B cell (primary cell): ENCODE measurements at regions not wholly inside any gene's neighbourhood (a gene's known extent, or its start where the extent isn't known, plus 50 kb on each side); places are given as distances from the start of the nearest gene placed in this dataset.

Experiments
- ATAC-seq: fragments of 200-7000 bp; cut with Tn5 transposase; one replicate; pipeline ENCODE4 v1.10.0; 2021; ENCODE audit warnings: low read depth, mild to moderate bottlenecking, moderate number of reproducible peaks, moderate library complexity
- CTCF ChIA-PET: fragments of 350-600 bp; sonication (Branson Sonifier 250); formaldehyde crosslinking; loops from one replicate; lab custom pipeline; 2021; ENCODE audit warnings: antibody characterized with exemption, inconsistent platforms; lab: Charles Lee
- POLR2A ChIA-PET: fragments of 350-600 bp; sonication (Branson Sonifier 250); formaldehyde crosslinking; loops from one replicate; lab custom pipeline; 2021; ENCODE audit warnings: antibody characterized with exemption; lab: Charles Lee
- DNase-seq: peaks from one replicate; pipeline ENCODE4 v3.0.0; 2013
- H2AFZ ChIP-seq: 2 replicates; pipeline ENCODE4 v1.6.1; 2012; ENCODE audit warnings: mild to moderate bottlenecking, low read depth, low read length; ENCODE audit not compliant: insufficient read depth, poor library complexity, severe bottlenecking
- H3K27ac ChIP-seq, 2 donors: 1 replicate in 1 of 2; 2 replicates in 1 of 2; pipeline ENCODE4 v1.5.1; 2012 to 2013; ENCODE audit warnings: low read length in 2 of 2, mild to moderate bottlenecking in 2 of 2, moderate library complexity in 1 of 2
- H3K27me3 ChIP-seq, 4 experiments: fragments of 200-600 bp in 1 of 4; sonication (generic) in 1 of 4; replicated peaks in 1 of 4; 1 replicate in 2 of 4; 2 replicates in 2 of 4; pipeline versions ENCODE4 v1.6.1 to v1.7.0; 2013 to 2016; ENCODE audit warnings: low read length in 3 of 4, mild to moderate bottlenecking in 2 of 4, mixed read lengths in 1 of 4, moderate library complexity in 1 of 4; ENCODE audit not compliant: insufficient read depth in 4 of 4, control insufficient read depth in 3 of 4; ENCODE audit errors: control extremely low read depth in 1 of 4
- H3K36me3 ChIP-seq, 2 experiments: replicated peaks in 1 of 2; 1 replicate in 1 of 2; 2 replicates in 1 of 2; pipeline versions ENCODE4 v1.6.1 to v1.7.1; 2013; ENCODE audit warnings: low read length in 1 of 2; ENCODE audit not compliant: insufficient read depth in 2 of 2, control insufficient read depth in 1 of 2; ENCODE audit errors: control extremely low read depth in 1 of 2, extremely low read depth in 1 of 2
- H3K4me1 ChIP-seq, 2 donors: fragments of 200-600 bp in 1 of 2; sonication (generic) in 1 of 2; 1 replicate in 1 of 2; 2 replicates in 1 of 2; pipeline versions ENCODE4 v1.5.1 to v1.6.1; 2013 to 2017; ENCODE audit warnings: low read length in 2 of 2; ENCODE audit not compliant: control insufficient read depth in 2 of 2, insufficient read depth in 2 of 2
- H3K4me2 ChIP-seq: replicated peaks from 2 replicates; pipeline ENCODE3; 2012; ENCODE audit warnings: mild to moderate bottlenecking, low read depth, low read length; ENCODE audit not compliant: poor library complexity, severe bottlenecking
- H3K4me3 ChIP-seq, 5 experiments: fragments of 200-600 bp in 1 of 5; sonication (generic) in 1 of 5; 1 replicate in 3 of 5; 2 replicates in 2 of 5; pipeline versions ENCODE4 v1.5.1 to v1.7.0; 2011 to 2016; ENCODE audit warnings: low read length in 4 of 5, mild to moderate bottlenecking in 4 of 5, low read depth in 2 of 5, control low read depth in 1 of 5, moderate library complexity in 1 of 5; ENCODE audit not compliant: insufficient read depth in 1 of 5; ENCODE audit errors: control extremely low read depth in 1 of 5, extremely low read depth in 1 of 5
- H3K79me2 ChIP-seq: fragments of 200-600 bp; sonication (generic); one replicate; pipeline ENCODE4 v1.6.0; 2016; ENCODE audit warnings: low read length; ENCODE audit not compliant: control insufficient read depth, insufficient read depth
- H3K9ac ChIP-seq: fragments of 200-600 bp; sonication (generic); 2 replicates; pipeline ENCODE4 v1.6.1; 2017; ENCODE audit warnings: mild to moderate bottlenecking, low read length, moderate library complexity
- H3K9me3 ChIP-seq, 3 donors: one replicate each; pipeline versions ENCODE4 v1.6.1 to v1.7.1; 2013; ENCODE audit warnings: low read length in 2 of 3; ENCODE audit not compliant: control insufficient read depth in 2 of 3, insufficient read depth in 1 of 3; ENCODE audit errors: control extremely low read depth in 1 of 3
- H4K20me1 ChIP-seq: 2 replicates; pipeline ENCODE4 v1.6.0; 2012; ENCODE audit warnings: mild to moderate bottlenecking, low read length; ENCODE audit not compliant: insufficient read depth, control insufficient read depth, poor library complexity, severe bottlenecking
- H3K27ac Mint-ChIP-seq: one replicate; pipeline ENCODE4 v1.8.0; 2021; ENCODE audit warnings: mixed read lengths
- H3K27me3 Mint-ChIP-seq: one replicate; pipeline ENCODE4 v1.8.0; 2021; ENCODE audit warnings: mixed read lengths
- H3K4me1 Mint-ChIP-seq: one replicate; pipeline ENCODE4 v1.8.0; 2021; ENCODE audit warnings: mixed read lengths
- H3K4me3 Mint-ChIP-seq: one replicate; pipeline ENCODE4 v1.8.0; 2021; ENCODE audit warnings: mixed read lengths
- H3K9me3 Mint-ChIP-seq: one replicate; pipeline ENCODE4 v1.8.0; 2022; ENCODE audit warnings: mixed read lengths; ENCODE audit not compliant: insufficient read depth
- CTCF ChIP-seq: fragments of 200-600 bp; IDR thresholded peaks from one replicate; pipeline ENCODE4 v1.8.0; 2022; ENCODE audit warnings: antibody characterized with exemption, mild to moderate bottlenecking
- EZH2 ChIP-seq: IDR thresholded peaks from 2 replicates; pipeline ENCODE4 v1.6.1; 2012; ENCODE audit warnings: borderline replicate concordance, low read depth, mild to moderate bottlenecking, moderate library complexity, low read length; ENCODE audit not compliant: insufficient read depth, poor library complexity, severe bottlenecking
- WGBS: methylation state at CpG from one replicate; pipeline ENCODE4 v1.1.5; 2013; ENCODE audit warnings: missing lambda C conversion rate; ENCODE audit not compliant: insufficient coverage; 5-methylcytosine and 5-hydroxymethylcytosine counted together
- intact Hi-C: fragments of 100-400 bp; cut with micrococcal nuclease; formaldehyde crosslinking; loops from one replicate; pipeline ENCODE4 v1.10.0; 2022

GRCh38 chr13:94933230-94933751, 220.9 kb upstream of the SOX21 start:
- Mint-ChIP-seq H3K4me1 (no peaks in the 10 kb centered on the region), H3K27me3 (no peaks in the 10 kb centered on the region), H3K4me3 (no peak overlapping the region), H3K9me3 (peaks cover 7% of the 10 kb centered on the region), H3K27ac (no peak overlapping the region)
- WGBS, result 90% methylated on average over 2 of the region's 4 CpGs
- no peak overlapping the region for H3K4me3 ChIP-seq
- no peaks in the 10 kb centered on the region for H3K36me3 ChIP-seq
- no peak for DNase-seq
- intact Hi-C loops, result no loop called here
- no peak overlapping the region for H3K9ac ChIP-seq
- TF ChIP-seq CTCF, result no peak
- no peak for TF ChIP-seq EZH2
- H3K4me1 ChIP-seq, result no peaks in the 10 kb centered on the region
- no peaks in the 10 kb centered on the region for H4K20me1 ChIP-seq
- CTCF ChIA-PET, result no interaction called here
- no peak overlapping the region for H2AFZ ChIP-seq
- no peaks in the 10 kb centered on the region for H3K27me3 ChIP-seq
- POLR2A ChIA-PET, result no interaction called here
- H3K27ac ChIP-seq, result no peak overlapping the region
- peaks cover 0 to 13% (median 1%) of the 10 kb centered on the region in 3 donors for H3K9me3 ChIP-seq
- H3K79me2 ChIP-seq, result no peaks in the 10 kb centered on the region
- ATAC-seq, result no peak
- no peak overlapping the region for H3K4me2 ChIP-seq

GRCh38 chr13:94928127-94928775, 215.9 kb upstream of the SOX21 start:
- no peak overlapping the region for H3K27ac ChIP-seq
- H3K4me3 Mint-ChIP-seq, result no peak overlapping the region
- H3K9ac ChIP-seq, result no peak overlapping the region
- ChIA-PET POLR2A (no interaction called here), CTCF (no interaction called here)
- no peak overlapping the region for H2AFZ ChIP-seq
- H3K9me3 Mint-ChIP-seq, result no peaks in the 10 kb centered on the region
- H3K79me2 ChIP-seq, result no peaks in the 10 kb centered on the region
- TF ChIP-seq CTCF (no peak), EZH2 (no peak)
- no peaks in the 10 kb centered on the region for H3K27me3 ChIP-seq
- H3K36me3 ChIP-seq, result no peaks in the 10 kb centered on the region
- no peak for DNase-seq
- ATAC-seq, result no peak
- peaks cover 0 to 6% (median 0%) of the 10 kb centered on the region in 3 donors for H3K9me3 ChIP-seq
- intact Hi-C loops, result no loop called here
- no peak overlapping the region for H3K4me2 ChIP-seq
- H4K20me1 ChIP-seq, result no peaks in the 10 kb centered on the region
- no peaks in the 10 kb centered on the region for H3K4me1 ChIP-seq
- WGBS, result 100% methylated on average over 1 of the region's 5 CpGs
- H3K4me3 ChIP-seq, result no peak overlapping the region
- H3K27me3 Mint-ChIP-seq, result no peaks in the 10 kb centered on the region
- no peaks in the 10 kb centered on the region for H3K4me1 Mint-ChIP-seq
- no peak overlapping the region for H3K27ac Mint-ChIP-seq
